Vagina (tissue), 2 donors: ENCODE measurements at regions not wholly inside any gene's neighbourhood (a gene's known extent, or its start where the extent isn't known, plus 50 kb on each side); places are given as distances from the start of the nearest gene placed in this dataset.

Experiments
- POLR2AphosphoS5 ChIP-seq, 2 donors: sonication (generic); formaldehyde crosslinking; IDR thresholded peaks; one replicate each; pipeline ENCODE4 v1.9.0; 2017; ENCODE audit warnings: antibody characterized with exemption in 2 of 2, mild to moderate bottlenecking in 2 of 2, low read depth in 1 of 2; ENCODE audit not compliant: insufficient read depth in 1 of 2
- TF ChIP-seq, protein P1 (sequence below), 3 experiments: fragments of 450-650 bp in 2 of 3; fragments of 200-600 bp in 1 of 3; sonication (generic) in 1 of 3; IDR thresholded peaks; one replicate each; pipeline ENCODE4 v1.5.1; 2017 to 2019; ENCODE audit warnings: antibody characterized with exemption in 3 of 3, mild to moderate bottlenecking in 2 of 3, moderate library complexity in 2 of 3

DNA sequence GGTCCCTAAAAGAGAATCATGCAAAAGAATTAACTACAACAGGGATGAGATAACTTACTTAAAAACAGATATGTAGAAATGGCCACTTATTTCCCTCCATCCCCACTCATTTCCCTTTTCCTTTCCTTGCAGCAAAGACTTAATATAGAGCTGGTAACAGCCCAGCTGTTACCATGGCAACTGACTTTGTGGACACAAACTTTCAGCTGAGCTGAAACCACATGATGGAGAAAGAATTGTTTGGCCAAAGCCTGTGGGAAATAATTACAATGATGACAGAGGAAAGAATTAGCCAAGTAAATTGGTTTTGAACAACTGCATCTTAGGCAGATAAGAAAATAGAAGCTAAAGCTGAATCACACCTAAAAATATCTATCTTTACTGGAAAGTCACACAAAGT is 364.9 kb downstream of the GALC start:
- TF ChIP-seq, protein P1, sequence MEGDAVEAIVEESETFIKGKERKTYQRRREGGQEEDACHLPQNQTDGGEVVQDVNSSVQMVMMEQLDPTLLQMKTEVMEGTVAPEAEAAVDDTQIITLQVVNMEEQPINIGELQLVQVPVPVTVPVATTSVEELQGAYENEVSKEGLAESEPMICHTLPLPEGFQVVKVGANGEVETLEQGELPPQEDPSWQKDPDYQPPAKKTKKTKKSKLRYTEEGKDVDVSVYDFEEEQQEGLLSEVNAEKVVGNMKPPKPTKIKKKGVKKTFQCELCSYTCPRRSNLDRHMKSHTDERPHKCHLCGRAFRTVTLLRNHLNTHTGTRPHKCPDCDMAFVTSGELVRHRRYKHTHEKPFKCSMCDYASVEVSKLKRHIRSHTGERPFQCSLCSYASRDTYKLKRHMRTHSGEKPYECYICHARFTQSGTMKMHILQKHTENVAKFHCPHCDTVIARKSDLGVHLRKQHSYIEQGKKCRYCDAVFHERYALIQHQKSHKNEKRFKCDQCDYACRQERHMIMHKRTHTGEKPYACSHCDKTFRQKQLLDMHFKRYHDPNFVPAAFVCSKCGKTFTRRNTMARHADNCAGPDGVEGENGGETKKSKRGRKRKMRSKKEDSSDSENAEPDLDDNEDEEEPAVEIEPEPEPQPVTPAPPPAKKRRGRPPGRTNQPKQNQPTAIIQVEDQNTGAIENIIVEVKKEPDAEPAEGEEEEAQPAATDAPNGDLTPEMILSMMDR (IDR thresholded peaks at IDR 0.05), result no peak
- no peak for TF ChIP-seq POLR2AphosphoS5 (IDR thresholded peaks at IDR 0.05; ENCODE audit: insufficient read depth in 1 of 2, low read depth in 1 of 2)
